PFSK-1 (cell line): ENCODE measurements at regions not wholly inside any gene's neighbourhood (a gene's known extent, or its start where the extent isn't known, plus 50 kb on each side); places are given as distances from the start of the nearest gene placed in this dataset.

Experiments
- FOXP2 ChIP-seq: optimal IDR thresholded peaks from 2 replicates; pipeline ENCODE3; 2011; ENCODE audit warnings: borderline replicate concordance, control low read depth, inconsistent platforms; ENCODE audit not compliant: insufficient read depth; ENCODE audit errors: extremely low read length, extremely low read depth
- POLR2AphosphoS5 ChIP-seq: IDR thresholded peaks from 2 replicates; pipeline ENCODE4 v1.6.1; 2012; ENCODE audit warnings: low read depth, mild to moderate bottlenecking, control low read depth, low read length, moderate library complexity
- SIN3A ChIP-seq: IDR thresholded peaks from 2 replicates; pipeline ENCODE4 v1.6.1; 2012; ENCODE audit warnings: mild to moderate bottlenecking, low read length, moderate library complexity, borderline replicate concordance; ENCODE audit not compliant: insufficient read depth
- TAF1 ChIP-seq: IDR thresholded peaks from 2 replicates; pipeline ENCODE4 v1.6.1; 2012; ENCODE audit warnings: low read length, control low read depth, borderline replicate concordance; ENCODE audit not compliant: insufficient read depth
- TF ChIP-seq, protein P1 (sequence below), 2 experiments: IDR thresholded peaks; 2 replicates each; pipeline versions ENCODE4 v1.6.1 to v1.8.0; 2011 to 2012; ENCODE audit warnings: low read depth in 2 of 2, low read length in 2 of 2, control low read depth in 1 of 2, inconsistent platforms in 1 of 2, mild to moderate bottlenecking in 1 of 2, moderate library complexity in 1 of 2; ENCODE audit not compliant: insufficient read depth in 1 of 2

DNA sequence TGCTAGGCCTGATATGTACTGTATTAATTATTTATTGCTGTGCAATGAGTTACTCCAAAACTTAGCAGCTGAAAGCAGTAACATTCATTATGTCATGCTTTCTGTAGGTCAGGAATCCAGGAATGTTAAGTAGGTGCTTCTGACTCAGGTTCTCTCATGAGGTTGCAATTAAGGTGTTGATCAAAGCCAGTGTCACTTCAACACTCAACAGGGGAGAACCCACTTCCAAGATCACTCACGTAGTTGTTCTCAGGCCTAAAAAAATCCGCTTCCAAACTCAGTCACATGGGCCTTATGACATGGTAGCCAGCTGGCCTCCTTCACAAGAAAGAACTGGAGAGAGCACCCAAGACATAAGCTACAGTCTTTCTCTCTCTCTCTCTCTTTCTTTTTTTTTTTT, 211.1 kb upstream of the NBEA start:
- TF ChIP-seq POLR2AphosphoS5 (no peak), TAF1 (no peak), FOXP2 (no peak), SIN3A (no peak)
- TF ChIP-seq, protein P1, sequence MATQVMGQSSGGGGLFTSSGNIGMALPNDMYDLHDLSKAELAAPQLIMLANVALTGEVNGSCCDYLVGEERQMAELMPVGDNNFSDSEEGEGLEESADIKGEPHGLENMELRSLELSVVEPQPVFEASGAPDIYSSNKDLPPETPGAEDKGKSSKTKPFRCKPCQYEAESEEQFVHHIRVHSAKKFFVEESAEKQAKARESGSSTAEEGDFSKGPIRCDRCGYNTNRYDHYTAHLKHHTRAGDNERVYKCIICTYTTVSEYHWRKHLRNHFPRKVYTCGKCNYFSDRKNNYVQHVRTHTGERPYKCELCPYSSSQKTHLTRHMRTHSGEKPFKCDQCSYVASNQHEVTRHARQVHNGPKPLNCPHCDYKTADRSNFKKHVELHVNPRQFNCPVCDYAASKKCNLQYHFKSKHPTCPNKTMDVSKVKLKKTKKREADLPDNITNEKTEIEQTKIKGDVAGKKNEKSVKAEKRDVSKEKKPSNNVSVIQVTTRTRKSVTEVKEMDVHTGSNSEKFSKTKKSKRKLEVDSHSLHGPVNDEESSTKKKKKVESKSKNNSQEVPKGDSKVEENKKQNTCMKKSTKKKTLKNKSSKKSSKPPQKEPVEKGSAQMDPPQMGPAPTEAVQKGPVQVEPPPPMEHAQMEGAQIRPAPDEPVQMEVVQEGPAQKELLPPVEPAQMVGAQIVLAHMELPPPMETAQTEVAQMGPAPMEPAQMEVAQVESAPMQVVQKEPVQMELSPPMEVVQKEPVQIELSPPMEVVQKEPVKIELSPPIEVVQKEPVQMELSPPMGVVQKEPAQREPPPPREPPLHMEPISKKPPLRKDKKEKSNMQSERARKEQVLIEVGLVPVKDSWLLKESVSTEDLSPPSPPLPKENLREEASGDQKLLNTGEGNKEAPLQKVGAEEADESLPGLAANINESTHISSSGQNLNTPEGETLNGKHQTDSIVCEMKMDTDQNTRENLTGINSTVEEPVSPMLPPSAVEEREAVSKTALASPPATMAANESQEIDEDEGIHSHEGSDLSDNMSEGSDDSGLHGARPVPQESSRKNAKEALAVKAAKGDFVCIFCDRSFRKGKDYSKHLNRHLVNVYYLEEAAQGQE (IDR thresholded peaks at IDR 0.05; ENCODE audit: insufficient read depth in 1 of 2, low read depth in 2 of 2, low read length in 2 of 2) = no peak

- TF ChIP-seq POLR2AphosphoS5 (no peak), FOXP2 (no peak), TAF1 (no peak), SIN3A (no peak)
- TF ChIP-seq, protein P1 (IDR thresholded peaks at IDR 0.05; ENCODE audit: insufficient read depth in 1 of 2, low read depth in 2 of 2, low read length in 2 of 2) = no peak
Measured at GRCh38 chr13:34731486-34731885, 210.6 kb upstream of the NBEA start.

DNA sequence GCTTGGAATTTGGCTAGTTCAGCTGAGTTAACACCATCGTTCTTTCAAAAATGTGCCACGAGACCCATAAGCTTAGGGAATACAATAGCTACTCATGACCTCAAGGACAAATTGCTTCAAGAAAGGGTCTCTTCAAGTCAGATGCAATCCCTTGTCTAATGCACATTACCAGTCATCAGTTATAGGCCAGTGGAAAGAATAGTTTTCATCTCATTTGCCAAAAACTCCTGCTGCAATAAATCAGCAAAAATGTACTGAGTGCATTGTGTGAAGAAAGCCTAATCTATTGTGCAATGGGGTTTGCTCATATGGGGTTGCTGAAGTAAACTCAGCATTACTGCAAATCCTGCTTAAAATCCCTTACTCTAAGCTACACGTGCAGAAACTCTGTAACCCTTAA, 208.3 kb upstream of the NBEA start:
- TF ChIP-seq POLR2AphosphoS5 = no peak
- TF ChIP-seq, protein P1 (IDR thresholded peaks at IDR 0.05; ENCODE audit: insufficient read depth in 1 of 2, low read depth in 2 of 2, low read length in 2 of 2) = no peak
- no peak for TF ChIP-seq FOXP2
- TF ChIP-seq SIN3A = no peak

GRCh38 chr13:34734932-34735331, 207.1 kb upstream of the NBEA start:
- no peak for TF ChIP-seq SIN3A
- TF ChIP-seq TAF1 = no peak
- no peak for TF ChIP-seq FOXP2
- TF ChIP-seq, protein P1 (IDR thresholded peaks at IDR 0.05; ENCODE audit: insufficient read depth in 1 of 2, low read depth in 2 of 2, low read length in 2 of 2) = no peak
